H1 (cell line): ENCODE measurements at regions not wholly inside any gene's neighbourhood (a gene's known extent, or its start where the extent isn't known, plus 50 kb on each side); places are given as distances from the start of the nearest gene placed in this dataset.

ENCODE experiments used
- CTCF ChIA-PET: fragments of 300-600 bp; sonication (Branson Sonifier 250); formaldehyde crosslinking; loops from one replicate; lab custom pipeline; 2021; ENCODE audit not compliant: partially characterized antibody; lab: Charles Lee
- POLR2A ChIA-PET: fragments of 300-600 bp; sonication (Branson Sonifier 250); formaldehyde crosslinking; loops from one replicate; lab custom pipeline; 2021; ENCODE audit warnings: inconsistent platforms; ENCODE audit not compliant: partially characterized antibody; lab: Charles Lee
- DNase-seq, 2 experiments: peaks; one replicate each; pipeline versions ENCODE4 v3.0.0 to v3.0.0-alpha.2; 2010 to 2022; ENCODE audit warnings: low spot score in 2 of 2, low read depth in 1 of 2, mixed read lengths in 1 of 2
- FAIRE-seq: peaks from 2 replicates; lab custom pipeline; 2011; peaks lifted over from hg19 to GRCh38; lab: Jason Lieb, UNC
- H2AFZ ChIP-seq: 2 replicates; pipeline ENCODE4 v1.8.1; 2012; ENCODE audit warnings: low read length, inconsistent platforms
- H2AK5ac ChIP-seq: 2 replicates; pipeline ENCODE4 v1.6.1; 2013; ENCODE audit warnings: low read depth, low read length
- H2BK120ac ChIP-seq: replicated peaks from 2 replicates; pipeline ENCODE3; 2013; ENCODE audit warnings: low read depth, low read length, inconsistent platforms
- H2BK12ac ChIP-seq: 2 replicates; pipeline ENCODE4 v1.6.1; 2013; ENCODE audit warnings: low read depth, low read length
- H2BK15ac ChIP-seq: 2 replicates; pipeline ENCODE4 v1.6.1; 2013; ENCODE audit warnings: low read length
- H2BK20ac ChIP-seq: 2 replicates; pipeline ENCODE4 v1.6.1; 2013; ENCODE audit warnings: low read length
- H2BK5ac ChIP-seq: 2 replicates; pipeline ENCODE4 v1.6.1; 2013; ENCODE audit warnings: low read depth, low read length
- H3K14ac ChIP-seq: 2 replicates; pipeline ENCODE4 v1.6.1; 2013; ENCODE audit warnings: inconsistent platforms; ENCODE audit not compliant: insufficient read length
- H3K18ac ChIP-seq: 2 replicates; pipeline ENCODE4 v1.6.1; 2013; ENCODE audit warnings: low read length; ENCODE audit errors: extremely low read depth
- H3K23ac ChIP-seq: 2 replicates; pipeline ENCODE4 v1.6.1; 2013; ENCODE audit warnings: inconsistent platforms; ENCODE audit not compliant: insufficient read length
- H3K23me2 ChIP-seq: 2 replicates; pipeline ENCODE4 v1.6.1; 2013; ENCODE audit warnings: low read depth, low read length
- H3K27ac ChIP-seq: 2 replicates; pipeline ENCODE4 v1.6.1; 2011; ENCODE audit warnings: low read depth, low read length, inconsistent platforms
- H3K27me3 ChIP-seq, 4 experiments: replicated peaks in 1 of 4; 1 replicate in 1 of 4; 2 replicates in 3 of 4; pipeline versions ENCODE4 v1.6.1 to v1.8.1; 2011 to 2013; ENCODE audit warnings: low read length in 3 of 4, mild to moderate bottlenecking in 3 of 4, inconsistent platforms in 2 of 4, mixed read lengths in 2 of 4, moderate library complexity in 1 of 4; ENCODE audit not compliant: control insufficient read depth in 3 of 4, insufficient read depth in 3 of 4; ENCODE audit errors: extremely low read depth in 1 of 4
- H3K36me3 ChIP-seq, 4 experiments: 2 replicates each; pipeline versions ENCODE4 v1.6.1 to v1.8.1; 2011 to 2013; ENCODE audit warnings: mild to moderate bottlenecking in 4 of 4, low read length in 3 of 4, moderate library complexity in 2 of 4, control low read depth in 1 of 4, inconsistent platforms in 1 of 4; ENCODE audit not compliant: insufficient read depth in 4 of 4, control insufficient read depth in 2 of 4
- H3K4ac ChIP-seq: replicated peaks from 2 replicates; pipeline ENCODE3; 2013; ENCODE audit warnings: low read length, low read depth, mixed read lengths, inconsistent platforms; ENCODE audit not compliant: insufficient read length
- H3K4me1 ChIP-seq, 4 experiments: replicated peaks in 1 of 4; 1 replicate in 1 of 4; 2 replicates in 3 of 4; pipeline versions ENCODE4 v1.6.1 to v1.8.1; 2011 to 2013; ENCODE audit warnings: low read length in 3 of 4, inconsistent platforms in 2 of 4, mixed read lengths in 1 of 4; ENCODE audit not compliant: insufficient read depth in 4 of 4, control insufficient read depth in 3 of 4
- H3K4me2 ChIP-seq, 2 experiments: 2 replicates each; pipeline versions ENCODE4 v1.6.1 to v1.8.1; 2011 to 2013; ENCODE audit warnings: low read depth in 2 of 2, low read length in 2 of 2, control low read depth in 1 of 2, inconsistent platforms in 1 of 2, mild to moderate bottlenecking in 1 of 2; ENCODE audit not compliant: insufficient read depth in 1 of 2
- H3K4me3 ChIP-seq, 4 experiments: fragments of 200-600, 300-600 bp in 1 of 4; sonication (generic), shearing (Covaris generic), sonication (Bioruptor Twin) in 1 of 4; 2 replicates each; pipeline versions ENCODE4 v1.5.1 to v1.8.1; 2011 to 2016; ENCODE audit warnings: low read length in 4 of 4, low read depth in 3 of 4, control low read depth in 2 of 4, inconsistent platforms in 2 of 4, mild to moderate bottlenecking in 2 of 4, mixed read lengths in 1 of 4, moderate library complexity in 1 of 4; ENCODE audit not compliant: insufficient read depth in 2 of 4; ENCODE audit errors: extremely low read depth in 1 of 4
- H3K56ac ChIP-seq: replicated peaks from 2 replicates; pipeline ENCODE3; 2013; ENCODE audit warnings: low read depth, mild to moderate bottlenecking, mixed read lengths, low read length, inconsistent platforms; ENCODE audit not compliant: insufficient read length
- H3K79me1 ChIP-seq: 2 replicates; pipeline ENCODE4 v1.6.1; 2013; ENCODE audit warnings: low read depth, low read length, control low read depth
- H3K79me2 ChIP-seq, 2 experiments: 2 replicates each; pipeline versions ENCODE4 v1.6.1 to v1.8.1; 2012 to 2013; ENCODE audit warnings: low read length in 2 of 2, mild to moderate bottlenecking in 2 of 2, inconsistent platforms in 1 of 2; ENCODE audit not compliant: insufficient read depth in 2 of 2, control insufficient read depth in 1 of 2
- H3K9ac ChIP-seq, 4 experiments: replicated peaks in 1 of 4; 1 replicate in 1 of 4; 2 replicates in 3 of 4; pipeline versions ENCODE4 v1.6.1 to v1.8.1; 2011 to 2013; ENCODE audit warnings: low read depth in 3 of 4, low read length in 3 of 4, control low read depth in 2 of 4, mild to moderate bottlenecking in 2 of 4, moderate library complexity in 2 of 4, inconsistent platforms in 1 of 4; ENCODE audit errors: extremely low read depth in 1 of 4
- H3K9me3 ChIP-seq, 2 experiments: 2 replicates each; pipeline versions ENCODE4 v1.6.1 to v1.8.1; 2012 to 2013; ENCODE audit warnings: mild to moderate bottlenecking in 2 of 2, moderate library complexity in 2 of 2, control low read depth in 1 of 2, inconsistent platforms in 1 of 2, low read depth in 1 of 2, low read length in 1 of 2, mixed read lengths in 1 of 2; ENCODE audit not compliant: insufficient read depth in 2 of 2
- H4K20me1 ChIP-seq, 2 experiments: replicated peaks in 1 of 2; 2 replicates each; pipeline versions ENCODE3 to v1.8.1; 2011 to 2013; ENCODE audit warnings: inconsistent platforms in 2 of 2, low read length in 2 of 2, mild to moderate bottlenecking in 1 of 2; ENCODE audit not compliant: insufficient read depth in 2 of 2, control insufficient read depth in 1 of 2
- H4K5ac ChIP-seq: 2 replicates; pipeline ENCODE4 v1.6.1; 2013; ENCODE audit warnings: low read length, low read depth, mixed read lengths, inconsistent platforms; ENCODE audit not compliant: insufficient read length
- H4K8ac ChIP-seq: 2 replicates; pipeline ENCODE4 v1.8.0; 2013; ENCODE audit warnings: mild to moderate bottlenecking, moderate library complexity, low read length, inconsistent platforms; ENCODE audit not compliant: insufficient read depth; ENCODE audit errors: extremely low read depth
- H4K91ac ChIP-seq: replicated peaks from 2 replicates; pipeline ENCODE3; 2013; ENCODE audit warnings: low read length, mixed read lengths, inconsistent platforms; ENCODE audit not compliant: insufficient read length
- CREB1 ChIP-seq: IDR thresholded peaks from 2 replicates; pipeline ENCODE4 v1.6.1; 2012; ENCODE audit warnings: inconsistent platforms
- CTBP2 ChIP-seq: IDR thresholded peaks from 2 replicates; pipeline ENCODE4 v1.7.0; 2011; ENCODE audit warnings: borderline replicate concordance, mild to moderate bottlenecking, moderate library complexity, mixed read lengths, low read length; ENCODE audit not compliant: insufficient read depth, insufficient read length
- NRF1 ChIP-seq: IDR thresholded peaks from 2 replicates; pipeline ENCODE4 v1.6.1; 2011; ENCODE audit warnings: mild to moderate bottlenecking, low read depth, low read length, improper control_type of control experiment
- RAD21 ChIP-seq, 2 experiments: IDR thresholded peaks in 1 of 2; conservative IDR thresholded peaks in 1 of 2; 2 replicates each; pipeline ENCODE4 v1.6.1; 2011; ENCODE audit warnings: low read depth in 2 of 2, low read length in 2 of 2, improper control_type of control experiment in 1 of 2, inconsistent platforms in 1 of 2, mild to moderate bottlenecking in 1 of 2, moderate library complexity in 1 of 2
- SIRT6 ChIP-seq: IDR thresholded peaks from one replicate; pipeline ENCODE4 v1.7.1; 2012; ENCODE audit warnings: low read length, inconsistent platforms
- SP1 ChIP-seq: IDR thresholded peaks from 2 replicates; pipeline ENCODE4 v1.6.1; 2011; ENCODE audit warnings: low read depth, low read length
- WGBS, 2 experiments: shearing (Covaris generic) in 1 of 2; methylation state at CpG; one replicate each; pipeline versions ENCODE4 v1.1.6 to v1.1.7; 2013 to 2015; ENCODE audit warnings: low lambda C conversion rate in 2 of 2, mixed read lengths in 2 of 2, inconsistent platforms in 1 of 2, low coverage in 1 of 2, missing lambda C conversion rate in 1 of 2; ENCODE audit not compliant: insufficient replicate concordance in 2 of 2, insufficient coverage in 1 of 2, insufficient read length in 1 of 2; ENCODE audit errors: extremely low coverage in 1 of 2, missing lambda C conversion rate in 1 of 2; 5-methylcytosine and 5-hydroxymethylcytosine counted together

DNA sequence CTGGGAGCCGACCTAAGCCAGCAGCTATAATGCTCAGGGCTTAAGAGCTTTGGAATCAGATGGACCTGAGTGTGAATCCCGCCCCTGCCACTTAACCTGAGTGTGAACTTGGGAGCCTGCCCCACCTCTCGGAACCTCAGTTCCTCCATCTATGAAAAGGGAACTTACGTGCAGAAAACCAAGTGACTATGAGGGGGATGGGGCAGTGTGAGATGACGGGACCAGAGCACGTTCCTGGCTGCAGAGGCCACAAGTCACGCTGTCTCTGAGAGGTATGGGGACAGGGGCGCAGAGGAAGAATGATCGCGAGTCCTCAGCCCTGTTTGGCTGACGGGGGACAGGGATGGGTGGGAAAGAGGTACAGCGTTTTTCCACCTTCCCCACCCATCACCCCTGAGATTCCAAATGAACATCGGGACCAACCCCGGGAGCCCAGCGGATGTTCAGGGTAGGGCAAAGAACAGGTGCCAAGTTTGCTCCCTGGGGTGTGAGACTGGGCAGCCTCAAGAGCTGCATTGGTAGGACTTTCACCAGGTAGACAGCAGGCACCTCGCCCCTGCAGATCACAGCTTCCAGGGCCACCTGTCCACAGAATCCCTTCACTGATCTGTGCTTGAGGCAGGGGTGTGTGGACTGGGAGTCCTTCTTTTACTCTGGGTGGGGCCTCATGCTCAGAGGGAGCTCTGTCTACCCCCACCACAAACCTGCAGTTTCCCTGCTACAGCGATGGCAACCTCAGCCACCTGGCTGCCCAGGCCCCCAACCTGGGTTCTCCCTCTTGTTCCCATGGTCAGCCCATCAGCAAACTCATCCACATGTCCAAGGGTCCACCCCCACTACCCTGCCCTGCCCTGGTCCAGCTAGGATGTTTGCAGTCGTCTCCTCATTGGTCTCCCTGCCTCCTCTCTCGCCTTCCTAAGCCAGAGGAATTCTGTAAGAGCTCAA is 85.8 kb downstream of the CEBPB start:
- no peak overlapping the region for H2BK5ac ChIP-seq
- no peak overlapping the region for H2AFZ ChIP-seq
- no peak overlapping the region for H2AK5ac ChIP-seq
- no peaks in the 10 kb centered on the region for H4K20me1 ChIP-seq
- no peak overlapping the region for H3K18ac ChIP-seq
- no peak overlapping the region for H3K56ac ChIP-seq
- 85% methylated on average over 19 of the region's 19 CpGs; no CpG with 5 or more reads in 1 of the 2 experiments for WGBS, 2 experiments
- FAIRE-seq = no peak
- H3K14ac ChIP-seq = no peak overlapping the region
- no peak overlapping the region for H2BK12ac ChIP-seq
- H3K4ac ChIP-seq = no peak overlapping the region
- H3K79me1 ChIP-seq = no peaks in the 10 kb centered on the region
- H3K9me3 ChIP-seq = no peaks in the 10 kb centered on the region
- H2BK20ac ChIP-seq = no peak overlapping the region
- H4K91ac ChIP-seq = no peak overlapping the region
- CTCF ChIA-PET = interaction anchor here (1.0 to 1.4 kb wide), 5 partner anchors 9 to 97 kb away, joined by 3 to 10 read pairs (median 4); no protein-coding TSS in a partner anchor
- no peak for TF ChIP-seq CTBP2
- TF ChIP-seq CREB1 = no peak
- TF ChIP-seq RAD21 (IDR thresholded peaks at IDR 0.05 in 1 of 2, conservative IDR thresholded peaks at IDR 0.05 in 1 of 2; ENCODE audit: low read depth in 2 of 2, low read length in 2 of 2) = no peak
- no peak for TF ChIP-seq SP1
- no peak for TF ChIP-seq SIRT6
- TF ChIP-seq NRF1 = no peak
- TF ChIP-seq, all 59 proteins: peak for 0
- no peak overlapping the region for H3K9ac ChIP-seq
- no peaks in the 10 kb centered on the region; a peak in 1 of 7 replicates for H3K4me1 ChIP-seq
- no peaks in the 10 kb centered on the region for H3K36me3 ChIP-seq
- H3K23me2 ChIP-seq = no peaks in the 10 kb centered on the region
- no peaks in the 10 kb centered on the region; a peak in 1 of 7 replicates for H3K27me3 ChIP-seq
- peak overlapping the region; percentile 63; the same call in 1 of the 2 replicates for H4K8ac ChIP-seq
- no peak overlapping the region for H2BK120ac ChIP-seq
- H3K79me2 ChIP-seq = no peaks in the 10 kb centered on the region
- POLR2A ChIA-PET = no interaction called here
- DNase-seq = no peak
- H3K4me2 ChIP-seq = no peak overlapping the region
- no peak overlapping the region for H3K23ac ChIP-seq
- no peak overlapping the region for H3K4me3 ChIP-seq
- no peak overlapping the region for H4K5ac ChIP-seq
- no peak overlapping the region for H2BK15ac ChIP-seq
- H3K27ac ChIP-seq = no peak overlapping the region
